H1 (cell line): ENCODE measurements at regions not wholly inside any gene's neighbourhood (a gene's known extent, or its start where the extent isn't known, plus 50 kb on each side); places are given as distances from the start of the nearest gene placed in this dataset.

Experiments used
- CTCF ChIA-PET: fragments of 300-600 bp; sonication (Branson Sonifier 250); formaldehyde crosslinking; loops from one replicate; lab custom pipeline; 2021; ENCODE audit not compliant: partially characterized antibody; lab: Charles Lee
- POLR2A ChIA-PET: fragments of 300-600 bp; sonication (Branson Sonifier 250); formaldehyde crosslinking; loops from one replicate; lab custom pipeline; 2021; ENCODE audit warnings: inconsistent platforms; ENCODE audit not compliant: partially characterized antibody; lab: Charles Lee
- DNase-seq, 2 experiments: peaks; one replicate each; pipeline versions ENCODE4 v3.0.0 to v3.0.0-alpha.2; 2010 to 2022; ENCODE audit warnings: low spot score in 2 of 2, low read depth in 1 of 2, mixed read lengths in 1 of 2
- FAIRE-seq: peaks from 2 replicates; lab custom pipeline; 2011; peaks lifted over from hg19 to GRCh38; lab: Jason Lieb, UNC
- H2AFZ ChIP-seq: 2 replicates; pipeline ENCODE4 v1.8.1; 2012; ENCODE audit warnings: low read length, inconsistent platforms
- H2AK5ac ChIP-seq: 2 replicates; pipeline ENCODE4 v1.6.1; 2013; ENCODE audit warnings: low read depth, low read length
- H2BK120ac ChIP-seq: replicated peaks from 2 replicates; pipeline ENCODE3; 2013; ENCODE audit warnings: low read depth, low read length, inconsistent platforms
- H2BK12ac ChIP-seq: 2 replicates; pipeline ENCODE4 v1.6.1; 2013; ENCODE audit warnings: low read depth, low read length
- H2BK15ac ChIP-seq: 2 replicates; pipeline ENCODE4 v1.6.1; 2013; ENCODE audit warnings: low read length
- H2BK20ac ChIP-seq: 2 replicates; pipeline ENCODE4 v1.6.1; 2013; ENCODE audit warnings: low read length
- H2BK5ac ChIP-seq: 2 replicates; pipeline ENCODE4 v1.6.1; 2013; ENCODE audit warnings: low read depth, low read length
- H3K14ac ChIP-seq: 2 replicates; pipeline ENCODE4 v1.6.1; 2013; ENCODE audit warnings: inconsistent platforms; ENCODE audit not compliant: insufficient read length
- H3K18ac ChIP-seq: 2 replicates; pipeline ENCODE4 v1.6.1; 2013; ENCODE audit warnings: low read length; ENCODE audit errors: extremely low read depth
- H3K23ac ChIP-seq: 2 replicates; pipeline ENCODE4 v1.6.1; 2013; ENCODE audit warnings: inconsistent platforms; ENCODE audit not compliant: insufficient read length
- H3K23me2 ChIP-seq: 2 replicates; pipeline ENCODE4 v1.6.1; 2013; ENCODE audit warnings: low read depth, low read length
- H3K27ac ChIP-seq: 2 replicates; pipeline ENCODE4 v1.6.1; 2011; ENCODE audit warnings: low read depth, low read length, inconsistent platforms
- H3K27me3 ChIP-seq, 4 experiments: replicated peaks in 1 of 4; 1 replicate in 1 of 4; 2 replicates in 3 of 4; pipeline versions ENCODE4 v1.6.1 to v1.8.1; 2011 to 2013; ENCODE audit warnings: low read length in 3 of 4, mild to moderate bottlenecking in 3 of 4, inconsistent platforms in 2 of 4, mixed read lengths in 2 of 4, moderate library complexity in 1 of 4; ENCODE audit not compliant: control insufficient read depth in 3 of 4, insufficient read depth in 3 of 4; ENCODE audit errors: extremely low read depth in 1 of 4
- H3K36me3 ChIP-seq, 4 experiments: 2 replicates each; pipeline versions ENCODE4 v1.6.1 to v1.8.1; 2011 to 2013; ENCODE audit warnings: mild to moderate bottlenecking in 4 of 4, low read length in 3 of 4, moderate library complexity in 2 of 4, control low read depth in 1 of 4, inconsistent platforms in 1 of 4; ENCODE audit not compliant: insufficient read depth in 4 of 4, control insufficient read depth in 2 of 4
- H3K4ac ChIP-seq: replicated peaks from 2 replicates; pipeline ENCODE3; 2013; ENCODE audit warnings: low read length, low read depth, mixed read lengths, inconsistent platforms; ENCODE audit not compliant: insufficient read length
- H3K4me1 ChIP-seq, 4 experiments: replicated peaks in 1 of 4; 1 replicate in 1 of 4; 2 replicates in 3 of 4; pipeline versions ENCODE4 v1.6.1 to v1.8.1; 2011 to 2013; ENCODE audit warnings: low read length in 3 of 4, inconsistent platforms in 2 of 4, mixed read lengths in 1 of 4; ENCODE audit not compliant: insufficient read depth in 4 of 4, control insufficient read depth in 3 of 4
- H3K4me2 ChIP-seq, 2 experiments: 2 replicates each; pipeline versions ENCODE4 v1.6.1 to v1.8.1; 2011 to 2013; ENCODE audit warnings: low read depth in 2 of 2, low read length in 2 of 2, control low read depth in 1 of 2, inconsistent platforms in 1 of 2, mild to moderate bottlenecking in 1 of 2; ENCODE audit not compliant: insufficient read depth in 1 of 2
- H3K4me3 ChIP-seq, 4 experiments: fragments of 200-600, 300-600 bp in 1 of 4; sonication (generic), shearing (Covaris generic), sonication (Bioruptor Twin) in 1 of 4; 2 replicates each; pipeline versions ENCODE4 v1.5.1 to v1.8.1; 2011 to 2016; ENCODE audit warnings: low read length in 4 of 4, low read depth in 3 of 4, control low read depth in 2 of 4, inconsistent platforms in 2 of 4, mild to moderate bottlenecking in 2 of 4, mixed read lengths in 1 of 4, moderate library complexity in 1 of 4; ENCODE audit not compliant: insufficient read depth in 2 of 4; ENCODE audit errors: extremely low read depth in 1 of 4
- H3K56ac ChIP-seq: replicated peaks from 2 replicates; pipeline ENCODE3; 2013; ENCODE audit warnings: low read depth, mild to moderate bottlenecking, mixed read lengths, low read length, inconsistent platforms; ENCODE audit not compliant: insufficient read length
- H3K79me1 ChIP-seq: 2 replicates; pipeline ENCODE4 v1.6.1; 2013; ENCODE audit warnings: low read depth, low read length, control low read depth
- H3K79me2 ChIP-seq, 2 experiments: 2 replicates each; pipeline versions ENCODE4 v1.6.1 to v1.8.1; 2012 to 2013; ENCODE audit warnings: low read length in 2 of 2, mild to moderate bottlenecking in 2 of 2, inconsistent platforms in 1 of 2; ENCODE audit not compliant: insufficient read depth in 2 of 2, control insufficient read depth in 1 of 2
- H3K9ac ChIP-seq, 4 experiments: replicated peaks in 1 of 4; 1 replicate in 1 of 4; 2 replicates in 3 of 4; pipeline versions ENCODE4 v1.6.1 to v1.8.1; 2011 to 2013; ENCODE audit warnings: low read depth in 3 of 4, low read length in 3 of 4, control low read depth in 2 of 4, mild to moderate bottlenecking in 2 of 4, moderate library complexity in 2 of 4, inconsistent platforms in 1 of 4; ENCODE audit errors: extremely low read depth in 1 of 4
- H3K9me3 ChIP-seq, 2 experiments: 2 replicates each; pipeline versions ENCODE4 v1.6.1 to v1.8.1; 2012 to 2013; ENCODE audit warnings: mild to moderate bottlenecking in 2 of 2, moderate library complexity in 2 of 2, control low read depth in 1 of 2, inconsistent platforms in 1 of 2, low read depth in 1 of 2, low read length in 1 of 2, mixed read lengths in 1 of 2; ENCODE audit not compliant: insufficient read depth in 2 of 2
- H4K20me1 ChIP-seq, 2 experiments: replicated peaks in 1 of 2; 2 replicates each; pipeline versions ENCODE3 to v1.8.1; 2011 to 2013; ENCODE audit warnings: inconsistent platforms in 2 of 2, low read length in 2 of 2, mild to moderate bottlenecking in 1 of 2; ENCODE audit not compliant: insufficient read depth in 2 of 2, control insufficient read depth in 1 of 2
- H4K5ac ChIP-seq: 2 replicates; pipeline ENCODE4 v1.6.1; 2013; ENCODE audit warnings: low read length, low read depth, mixed read lengths, inconsistent platforms; ENCODE audit not compliant: insufficient read length
- H4K8ac ChIP-seq: 2 replicates; pipeline ENCODE4 v1.8.0; 2013; ENCODE audit warnings: mild to moderate bottlenecking, moderate library complexity, low read length, inconsistent platforms; ENCODE audit not compliant: insufficient read depth; ENCODE audit errors: extremely low read depth
- H4K91ac ChIP-seq: replicated peaks from 2 replicates; pipeline ENCODE3; 2013; ENCODE audit warnings: low read length, mixed read lengths, inconsistent platforms; ENCODE audit not compliant: insufficient read length
- ASH2L ChIP-seq: fragments of 200-600, 300-600 bp; sonication (generic); IDR thresholded peaks from one replicate; pipeline ENCODE4 v1.7.1; 2017; ENCODE audit warnings: low read length
- BACH1 ChIP-seq: IDR thresholded peaks from 2 replicates; pipeline ENCODE4 v1.6.1; 2012; ENCODE audit warnings: low read length, improper control_type of control experiment
- BRCA1 ChIP-seq: IDR thresholded peaks from 2 replicates; pipeline ENCODE4 v1.6.1; 2012; ENCODE audit warnings: low read depth, low read length, improper control_type of control experiment
- GTF2F1 ChIP-seq: IDR thresholded peaks from 2 replicates; pipeline ENCODE4 v1.6.1; 2012; ENCODE audit warnings: low read depth, low read length, improper control_type of control experiment, borderline replicate concordance
- HDAC2 ChIP-seq, 2 experiments: fragments of 300-600 bp in 1 of 2; sonication (generic) in 1 of 2; IDR thresholded peaks; 2 replicates each; pipeline ENCODE4 v1.6.1; 2011 to 2012; ENCODE audit warnings: low read depth in 2 of 2, low read length in 2 of 2, mild to moderate bottlenecking in 2 of 2, moderate library complexity in 2 of 2, borderline replicate concordance in 1 of 2, inconsistent platforms in 1 of 2
- KDM4A ChIP-seq: IDR thresholded peaks from one replicate; pipeline ENCODE4 v1.7.1; 2012; ENCODE audit warnings: low read depth, mild to moderate bottlenecking, moderate library complexity, low read length, inconsistent platforms; ENCODE audit not compliant: severe bottlenecking
- KDM5A ChIP-seq: fragments of 200-600 bp; IDR thresholded peaks from 2 replicates; pipeline ENCODE4 v1.7.1; 2012; ENCODE audit warnings: mild to moderate bottlenecking, low read length, inconsistent platforms, mixed read lengths
- MAFK ChIP-seq: IDR thresholded peaks from 2 replicates; pipeline ENCODE4 v1.6.1; 2012; ENCODE audit warnings: low read depth, mild to moderate bottlenecking, improper control_type of control experiment, low read length
- PHF8 ChIP-seq: fragments of 200-600 bp; sonication (generic); conservative IDR thresholded peaks from 2 replicates; pipeline ENCODE4 v1.7.1; 2012; ENCODE audit warnings: low read depth, mild to moderate bottlenecking, inconsistent platforms, low read length, moderate library complexity
- RBBP5 ChIP-seq: IDR thresholded peaks from 2 replicates; pipeline ENCODE4 v1.7.1; 2012; ENCODE audit warnings: low read depth, mild to moderate bottlenecking, inconsistent platforms, low read length, moderate library complexity, borderline replicate concordance
- SAP30 ChIP-seq: fragments of 300-600 bp; sonication (generic); IDR thresholded peaks from 2 replicates; pipeline ENCODE4 v1.7.1; 2012; ENCODE audit warnings: low read length, moderate library complexity, mild to moderate bottlenecking, inconsistent platforms; ENCODE audit not compliant: insufficient read depth, insufficient replicate concordance
- TAF1 ChIP-seq: IDR thresholded peaks from 2 replicates; pipeline ENCODE4 v1.6.1; 2011; ENCODE audit warnings: mild to moderate bottlenecking, low read depth, low read length
- WGBS, 2 experiments: shearing (Covaris generic) in 1 of 2; methylation state at CpG; one replicate each; pipeline versions ENCODE4 v1.1.6 to v1.1.7; 2013 to 2015; ENCODE audit warnings: low lambda C conversion rate in 2 of 2, mixed read lengths in 2 of 2, inconsistent platforms in 1 of 2, low coverage in 1 of 2, missing lambda C conversion rate in 1 of 2; ENCODE audit not compliant: insufficient replicate concordance in 2 of 2, insufficient coverage in 1 of 2, insufficient read length in 1 of 2; ENCODE audit errors: extremely low coverage in 1 of 2, missing lambda C conversion rate in 1 of 2; 5-methylcytosine and 5-hydroxymethylcytosine counted together
- TF ChIP-seq, protein P1 (sequence below): IDR thresholded peaks from 2 replicates; pipeline ENCODE4 v1.6.1; 2012; ENCODE audit warnings: inconsistent platforms
- TF ChIP-seq, protein P2 (sequence below): IDR thresholded peaks from 2 replicates; pipeline ENCODE4 v1.6.1; 2012; ENCODE audit warnings: inconsistent platforms

DNA sequence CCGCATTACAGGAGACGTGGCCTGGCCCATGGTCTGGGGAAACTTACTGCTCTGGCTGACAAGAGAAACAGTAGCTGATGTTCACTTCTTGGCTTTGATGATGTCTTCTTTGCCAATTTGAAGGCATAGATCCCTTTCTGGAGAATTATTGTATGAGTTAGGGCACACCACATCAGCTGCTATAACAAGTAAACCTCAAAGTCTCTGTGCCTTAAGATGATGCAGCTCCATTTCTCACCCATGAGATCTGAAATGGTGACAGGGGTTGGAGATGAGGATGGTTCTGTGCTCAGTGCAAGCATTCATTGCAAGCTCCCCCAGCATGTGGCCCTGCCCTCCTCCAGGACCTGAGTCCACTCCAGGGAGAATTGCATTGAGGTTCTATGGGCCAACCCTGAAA lies 157.4 kb downstream of the IRX5 start:
- Histone ChIP-seq H3K27ac (no peak overlapping the region), H3K9ac (no peak overlapping the region), H3K36me3 (no peaks in the 10 kb centered on the region), H3K23ac (no peak overlapping the region), H3K23me2 (no peaks in the 10 kb centered on the region), H3K79me2 (no peaks in the 10 kb centered on the region), H3K79me1 (no peaks in the 10 kb centered on the region), H4K8ac (no peak overlapping the region), H3K14ac (no peak overlapping the region), H2BK120ac (no peak overlapping the region), H2BK5ac (no peak overlapping the region), H2BK20ac (no peak overlapping the region), H4K5ac (no peak overlapping the region), H3K18ac (no peak overlapping the region), H2AFZ (no peak overlapping the region), H3K4ac (no peak overlapping the region), H3K9me3 (no peaks in the 10 kb centered on the region), H3K27me3 (no peaks in the 10 kb centered on the region), H4K20me1 (no peaks in the 10 kb centered on the region), H3K4me2 (no peak overlapping the region), H2BK12ac (no peak overlapping the region), H2BK15ac (no peak overlapping the region), H4K91ac (no peak overlapping the region), H3K4me3 (no peak overlapping the region), H3K56ac (no peak overlapping the region), H3K4me1 (peaks cover 0 to 3% (median 0%) of the 10 kb centered on the region in 4 experiments; a peak in 1 of 7 replicates), H2AK5ac (no peak overlapping the region)
- ChIA-PET CTCF (interaction anchor here (0.6 to 0.9 kb wide), 2 partner anchors 11 to 38 kb away, joined by 3 read pairs; no protein-coding TSS in a partner anchor), POLR2A (no interaction called here)
- WGBS, 2 experiments, result 93% methylated on average over 2 of the region's 2 CpGs; no CpG with 5 or more reads in 1 of the 2 experiments
- DNase-seq (no peak), FAIRE-seq (no peak)
- TF ChIP-seq RBBP5 (no peak), KDM5A (no peak), GTF2F1 (no peak), BRCA1 (no peak), TAF1 (no peak), SAP30 (no peak), KDM4A (no peak), BACH1 (no peak), HDAC2 (IDR thresholded peaks at IDR 0.05; ENCODE audit: borderline replicate concordance in 1 of 2, low read depth in 2 of 2, low read length in 2 of 2) (no peak), ASH2L (no peak), PHF8 (no peak), MAFK (no peak)
- TF ChIP-seq, protein P1, sequence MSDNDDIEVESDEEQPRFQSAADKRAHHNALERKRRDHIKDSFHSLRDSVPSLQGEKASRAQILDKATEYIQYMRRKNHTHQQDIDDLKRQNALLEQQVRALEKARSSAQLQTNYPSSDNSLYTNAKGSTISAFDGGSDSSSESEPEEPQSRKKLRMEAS, result no peak
- TF ChIP-seq, protein P2, sequence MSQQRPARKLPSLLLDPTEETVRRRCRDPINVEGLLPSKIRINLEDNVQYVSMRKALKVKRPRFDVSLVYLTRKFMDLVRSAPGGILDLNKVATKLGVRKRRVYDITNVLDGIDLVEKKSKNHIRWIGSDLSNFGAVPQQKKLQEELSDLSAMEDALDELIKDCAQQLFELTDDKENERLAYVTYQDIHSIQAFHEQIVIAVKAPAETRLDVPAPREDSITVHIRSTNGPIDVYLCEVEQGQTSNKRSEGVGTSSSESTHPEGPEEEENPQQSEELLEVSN, result no peak
